HEK293 (cell line): ENCODE measurements at regions not wholly inside any gene's neighbourhood (a gene's known extent, or its start where the extent isn't known, plus 50 kb on each side); places are given as distances from the start of the nearest gene placed in this dataset.

Source experiments
- BCL11B ChIP-seq: fragments of 450-650 bp; formaldehyde crosslinking; IDR thresholded peaks from 2 replicates; pipeline ENCODE4 v1.5.1; 2016; ENCODE audit warnings: low read depth, missing biosample characterization, missing genetic modification characterization
- GLIS2 ChIP-seq: fragments of 450-650 bp; formaldehyde crosslinking; IDR thresholded peaks from 2 replicates; pipeline ENCODE4 v1.5.1; 2016; ENCODE audit warnings: missing biosample characterization, missing genetic modification characterization
- HOXD13 ChIP-seq: sonication (generic); formaldehyde crosslinking; IDR thresholded peaks from 2 replicates; pipeline ENCODE4 v1.8.0; 2022; ENCODE audit warnings: missing genetic modification reagents, borderline replicate concordance
- INSM2 ChIP-seq: fragments of 450-650 bp; formaldehyde crosslinking; IDR thresholded peaks from 2 replicates; pipeline ENCODE4 v1.5.1; 2016; ENCODE audit warnings: missing biosample characterization, missing genetic modification characterization
- OVOL3 ChIP-seq: fragments of 450-650 bp; formaldehyde crosslinking; IDR thresholded peaks from 2 replicates; pipeline ENCODE4 v1.5.1; 2016; ENCODE audit warnings: missing biosample characterization, missing genetic modification characterization
- PRDM10 ChIP-seq: fragments of 450-650 bp; formaldehyde crosslinking; IDR thresholded peaks from 2 replicates; pipeline ENCODE4 v1.5.1; 2016; ENCODE audit warnings: missing biosample characterization, missing genetic modification characterization
- PRDM2 ChIP-seq: fragments of 450-650 bp; formaldehyde crosslinking; IDR thresholded peaks from 2 replicates; pipeline ENCODE4 v1.5.1; 2016; ENCODE audit warnings: missing biosample characterization, missing genetic modification characterization, borderline replicate concordance
- REST ChIP-seq: fragments of 450-650 bp; formaldehyde crosslinking; IDR thresholded peaks from 2 replicates; pipeline ENCODE4 v1.5.1; 2016; ENCODE audit warnings: missing biosample characterization, missing genetic modification characterization
- SCRT2 ChIP-seq: fragments of 450-650 bp; formaldehyde crosslinking; IDR thresholded peaks from 2 replicates; pipeline ENCODE4 v1.5.1; 2016; ENCODE audit warnings: missing biosample characterization, missing genetic modification characterization
- ZNF140 ChIP-seq: fragments of 450-650 bp; formaldehyde crosslinking; IDR thresholded peaks from 2 replicates; pipeline ENCODE4 v1.5.1; 2016; ENCODE audit warnings: missing biosample characterization, missing genetic modification characterization
- ZNF148 ChIP-seq: fragments of 450-650 bp; formaldehyde crosslinking; IDR thresholded peaks from 2 replicates; pipeline ENCODE4 v1.5.0; 2017; ENCODE audit warnings: missing biosample characterization, missing genetic modification characterization, borderline replicate concordance
- ZNF184 ChIP-seq: fragments of 450-650 bp; IDR thresholded peaks from 2 replicates; pipeline ENCODE4 v1.5.1; 2018; ENCODE audit warnings: missing biosample characterization, mild to moderate bottlenecking, missing genetic modification characterization
- ZNF350 ChIP-seq: fragments of 450-650 bp; formaldehyde crosslinking; IDR thresholded peaks from 2 replicates; pipeline ENCODE4 v1.5.0; 2017; ENCODE audit warnings: missing biosample characterization, mild to moderate bottlenecking, missing genetic modification characterization
- ZNF394 ChIP-seq: fragments of 450-650 bp; formaldehyde crosslinking; IDR thresholded peaks from 2 replicates; pipeline ENCODE4 v1.5.1; 2016; ENCODE audit warnings: missing biosample characterization, missing genetic modification characterization, mild to moderate bottlenecking, moderate library complexity, borderline replicate concordance
- ZNF433 ChIP-seq: fragments of 450-650 bp; formaldehyde crosslinking; IDR thresholded peaks from 2 replicates; pipeline ENCODE4 v1.5.1; 2016; ENCODE audit warnings: missing biosample characterization, missing genetic modification characterization, low read depth
- ZNF501 ChIP-seq: fragments of 450-650 bp; formaldehyde crosslinking; IDR thresholded peaks from 2 replicates; pipeline ENCODE4 v1.5.1; 2016; ENCODE audit warnings: missing biosample characterization, missing genetic modification characterization
- ZNF704 ChIP-seq: fragments of 450-650 bp; formaldehyde crosslinking; IDR thresholded peaks from 2 replicates; pipeline ENCODE4 v1.5.1; 2016; ENCODE audit warnings: missing biosample characterization, missing genetic modification characterization
- ZNF776 ChIP-seq: fragments of 450-650 bp; formaldehyde crosslinking; IDR thresholded peaks from 2 replicates; pipeline ENCODE4 v1.5.0; 2017; ENCODE audit warnings: missing biosample characterization, missing genetic modification characterization, borderline replicate concordance
- ZNF837 ChIP-seq: fragments of 450-650 bp; formaldehyde crosslinking; IDR thresholded peaks from 2 replicates; pipeline ENCODE4 v1.5.1; 2016; ENCODE audit warnings: missing biosample characterization, missing genetic modification characterization

- TF ChIP-seq PRDM2 (tag by site-specific recombination): no peak
- TF ChIP-seq SCRT2 (tag by site-specific recombination): peak; percentile 53; the same call in 1 of the 2 replicates
- TF ChIP-seq HOXD13 (CRISPR knock-in tag): peak; percentile 83
- 0 out of 2 replicates have a peak, but pooled peaks have one; percentile 70 for TF ChIP-seq BCL11B (tag by site-specific recombination)
- no peak for TF ChIP-seq ZNF148 (tag by site-specific recombination)
- no peak for TF ChIP-seq ZNF776 (tag by site-specific recombination)
- TF ChIP-seq GLIS2 (tag by site-specific recombination): no peak
- TF ChIP-seq INSM2 (tag by site-specific recombination): peak; percentile 93
- TF ChIP-seq ZNF704: no peak
- TF ChIP-seq OVOL3: peak; percentile 68; the same call in 1 of the 2 replicates
- TF ChIP-seq ZNF501 (tag by site-specific recombination): no peak
- no peak for TF ChIP-seq REST (tag by site-specific recombination)
- peak; percentile 93 for TF ChIP-seq PRDM10 (tag by site-specific recombination)
- TF ChIP-seq ZNF140 (tag by site-specific recombination): no peak
- no peak for TF ChIP-seq ZNF350 (tag by site-specific recombination)
- TF ChIP-seq ZNF837 (tag by site-specific recombination): no peak
- TF ChIP-seq ZNF394: peak; percentile 30; the same call in 1 of the 2 replicates
- no peak for TF ChIP-seq ZNF433
- no peak for TF ChIP-seq ZNF184 (tag by site-specific recombination)
Measured at GRCh38 chr9:111099199-111100008, 61.1 kb upstream of the LPAR1 start (continued).
